ENCODE measurements at regions not wholly inside any gene's neighbourhood (a gene's known extent, or its start where the extent isn't known, plus 50 kb on each side); places are given as distances from the start of the nearest gene placed in this dataset.

DNA sequence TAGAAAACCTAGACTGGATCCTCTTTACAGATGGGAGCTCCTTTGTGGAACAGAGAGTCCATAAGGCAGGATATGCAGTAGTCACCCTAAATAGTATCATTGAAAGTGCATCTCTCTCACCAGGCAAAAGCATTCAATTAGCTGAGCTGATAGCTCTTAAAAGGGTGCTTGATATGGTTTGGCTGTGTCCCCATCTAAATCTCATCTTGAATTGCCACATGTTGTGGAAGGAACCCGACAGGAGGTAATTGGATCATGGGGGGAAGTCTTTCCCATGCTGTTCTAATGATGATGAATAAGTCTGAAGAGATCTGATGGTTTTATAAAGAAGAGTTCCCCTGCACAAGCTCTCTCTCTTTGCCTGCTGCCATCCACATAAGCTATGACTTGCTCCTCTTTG lies 96.2 kb upstream of the RMP24 start:
- H3K79me2 ChIP-seq (ENCODE audit: control insufficient read depth, insufficient read depth, low read length), result no peaks in the 10 kb centered on the region
- ChIA-PET CTCF (interaction anchor here (2.0 kb wide), 1 partner anchor 120 kb away, joined by 6 read pairs; no protein-coding TSS in a partner anchor), POLR2A (no interaction called here)
- no peak overlapping the region for H3K4me2 ChIP-seq (replicated peaks; ENCODE audit: low read depth, low read length, poor library complexity, severe bottlenecking)
- H3K9me3 ChIP-seq (ENCODE audit: control extremely low read depth in 1 of 3, control insufficient read depth in 2 of 3, insufficient read depth in 1 of 3, low read length in 2 of 3), result peaks cover 0 to 13% (median 11%) of the 10 kb centered on the region in 3 donors
- H4K20me1 ChIP-seq (ENCODE audit: control insufficient read depth, insufficient read depth, low read length, poor library complexity, severe bottlenecking), result no peaks in the 10 kb centered on the region
- no peak overlapping the region for H3K9ac ChIP-seq (ENCODE audit: low read length)
- H3K36me3 ChIP-seq (replicated peaks in 1 of 2; ENCODE audit: control extremely low read depth in 1 of 2, control insufficient read depth in 1 of 2, extremely low read depth in 1 of 2, insufficient read depth in 2 of 2, low read length in 1 of 2), result no peaks in the 10 kb centered on the region
- peaks cover 0 to 12% (median 2%) of the 10 kb centered on the region in 4 experiments for H3K27me3 ChIP-seq (replicated peaks in 1 of 4; ENCODE audit: control extremely low read depth in 1 of 4, control insufficient read depth in 3 of 4, insufficient read depth in 4 of 4, low read length in 3 of 4)
- no peak overlapping the region for H3K27ac ChIP-seq (ENCODE audit: low read length in 2 of 2)
- H3K4me3 ChIP-seq (ENCODE audit: control extremely low read depth in 1 of 5, extremely low read depth in 1 of 5, insufficient read depth in 1 of 5, low read depth in 2 of 5, low read length in 4 of 5), result no peak overlapping the region
- no peaks in the 10 kb centered on the region for H3K4me1 ChIP-seq (ENCODE audit: control insufficient read depth in 2 of 2, insufficient read depth in 2 of 2, low read length in 2 of 2)
- Mint-ChIP-seq H3K4me3 (no peak overlapping the region), H3K27me3 (peaks cover 23% of the 10 kb centered on the region), H3K9me3 (ENCODE audit: insufficient read depth) (no peaks in the 10 kb centered on the region), H3K4me1 (no peaks in the 10 kb centered on the region), H3K27ac (no peak overlapping the region)
- ATAC-seq (ENCODE audit: low read depth), result no peak
- DNase-seq, result no peak
- WGBS (ENCODE audit: insufficient coverage), result no CpG with 5 or more reads among the region's 1 CpG
- no peak overlapping the region for H2AFZ ChIP-seq (ENCODE audit: insufficient read depth, low read depth, low read length, poor library complexity, severe bottlenecking)
- no peak for TF ChIP-seq EZH2 (IDR thresholded peaks at IDR 0.05; ENCODE audit: borderline replicate concordance, insufficient read depth, low read depth, low read length, poor library complexity, severe bottlenecking)
- TF ChIP-seq CTCF (IDR thresholded peaks at IDR 0.05), result no peak
- intact Hi-C loops (cut with micrococcal nuclease), result no loop called here

- ChIA-PET CTCF (no interaction called here), POLR2A (no interaction called here)
- H2AFZ ChIP-seq (ENCODE audit: insufficient read depth, low read depth, low read length, poor library complexity, severe bottlenecking), result no peak overlapping the region
These were observed 91.6 kb upstream of the RMP24 start for GRCh38 chr18:35880788-35881455.

More at GRCh38 chr18:35880788-35881455, 91.6 kb upstream of the RMP24 start:
- Histone ChIP-seq H3K4me1 (ENCODE audit: control insufficient read depth in 2 of 2, insufficient read depth in 2 of 2, low read length in 2 of 2) (no peaks in the 10 kb centered on the region), H3K4me2 (replicated peaks; ENCODE audit: low read depth, low read length, poor library complexity, severe bottlenecking) (no peak overlapping the region), H3K36me3 (replicated peaks in 1 of 2; ENCODE audit: control extremely low read depth in 1 of 2, control insufficient read depth in 1 of 2, extremely low read depth in 1 of 2, insufficient read depth in 2 of 2, low read length in 1 of 2) (no peaks in the 10 kb centered on the region), H3K27ac (ENCODE audit: low read length in 2 of 2) (no peak overlapping the region), H3K4me3 (ENCODE audit: control extremely low read depth in 1 of 5, extremely low read depth in 1 of 5, insufficient read depth in 1 of 5, low read depth in 2 of 5, low read length in 4 of 5) (no peak overlapping the region), H4K20me1 (ENCODE audit: control insufficient read depth, insufficient read depth, low read length, poor library complexity, severe bottlenecking) (no peaks in the 10 kb centered on the region), H3K79me2 (ENCODE audit: control insufficient read depth, insufficient read depth, low read length) (no peaks in the 10 kb centered on the region), H3K9me3 (ENCODE audit: control extremely low read depth in 1 of 3, control insufficient read depth in 2 of 3, insufficient read depth in 1 of 3, low read length in 2 of 3) (no peaks in the 10 kb centered on the region), H3K27me3 (replicated peaks in 1 of 4; ENCODE audit: control extremely low read depth in 1 of 4, control insufficient read depth in 3 of 4, insufficient read depth in 4 of 4, low read length in 3 of 4) (peaks cover 0 to 3% (median 0%) of the 10 kb centered on the region in 4 experiments), H3K9ac (ENCODE audit: low read length) (no peak overlapping the region)
- 100% methylated on average over 7 of the region's 9 CpGs for WGBS (ENCODE audit: insufficient coverage)
- Mint-ChIP-seq H3K4me3 (no peak overlapping the region), H3K4me1 (no peaks in the 10 kb centered on the region), H3K27ac (no peak overlapping the region), H3K9me3 (ENCODE audit: insufficient read depth) (no peaks in the 10 kb centered on the region), H3K27me3 (peaks cover 22% of the 10 kb centered on the region)
- ATAC-seq (ENCODE audit: low read depth) (no peak), DNase-seq (no peak)
- intact Hi-C loops (cut with micrococcal nuclease), result no loop called here
- TF ChIP-seq EZH2 (IDR thresholded peaks at IDR 0.05; ENCODE audit: borderline replicate concordance, insufficient read depth, low read depth, low read length, poor library complexity, severe bottlenecking), result no peak
- TF ChIP-seq CTCF (IDR thresholded peaks at IDR 0.05), result no peak

Data from B cell (primary cell).